ENCODE measurements at regions not wholly inside any gene's neighbourhood (a gene's known extent, or its start where the extent isn't known, plus 50 kb on each side); places are given as distances from the start of the nearest gene placed in this dataset.
"Not testable (repeated sequence)": the region's sequence is repeated elsewhere in the genome, so short reads cannot be mapped to it uniquely, and the experiment has no call there.

DNA sequence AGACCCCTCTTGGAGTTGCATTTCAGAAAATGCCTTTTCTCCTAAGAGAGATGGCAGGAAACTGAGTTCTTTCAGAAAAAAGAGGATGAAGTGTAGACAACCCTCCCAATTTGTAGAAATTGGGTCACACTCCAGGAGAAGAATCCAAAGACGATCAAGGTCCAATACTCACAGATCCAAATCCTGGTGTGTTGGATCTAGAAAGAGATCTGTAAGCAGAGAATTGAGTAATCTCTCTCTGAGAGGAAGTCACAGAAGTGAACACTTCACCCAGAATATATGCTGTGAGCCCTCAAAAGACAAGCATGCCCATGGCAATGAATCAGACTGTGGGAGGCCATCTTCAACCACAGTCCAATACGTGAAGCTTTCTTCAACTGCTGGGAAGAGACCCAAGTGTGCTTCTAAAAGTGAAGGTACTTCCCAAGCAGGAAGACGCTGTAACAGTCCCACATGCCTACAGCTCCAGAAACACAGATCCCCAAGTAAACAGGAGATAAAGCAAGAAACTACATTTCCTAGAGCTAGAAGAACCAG lies 182.7 kb downstream of the SMC2 start:
- DNase-seq = no peak

GRCh38 chr9:104278929-104279496 lies 184.9 kb downstream of the SMC2 start:
- DNase-seq = no peak

DNA sequence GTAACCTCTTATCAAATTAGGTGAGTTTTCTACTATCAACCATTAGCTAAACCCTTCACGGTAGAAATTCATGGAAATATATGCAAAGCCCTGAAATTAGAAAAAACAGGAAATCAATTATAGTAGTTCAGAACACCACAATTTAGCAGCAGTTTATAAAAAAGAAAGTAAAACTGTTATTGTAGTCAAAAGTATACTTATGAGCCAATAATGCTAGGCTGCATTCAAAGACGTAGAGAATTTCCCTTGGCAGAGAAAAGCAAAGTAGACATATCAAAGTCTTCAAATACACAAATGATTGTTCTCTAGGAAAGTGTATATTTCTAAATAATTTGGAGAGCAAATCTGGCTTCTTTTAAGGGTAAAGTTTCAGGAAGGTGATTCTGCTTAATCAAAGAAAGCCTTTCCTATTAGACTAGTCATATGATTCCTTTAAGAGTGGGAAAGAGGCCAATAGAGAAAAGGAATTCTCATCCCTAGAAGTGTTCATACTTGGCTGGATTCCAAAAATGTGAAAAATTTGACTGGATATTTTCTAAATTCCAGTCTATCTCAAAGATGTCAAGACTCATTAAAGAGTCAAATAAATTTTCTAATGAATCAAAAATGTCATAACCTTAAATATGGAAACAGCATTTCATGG lies 185.5 kb downstream of the SMC2 start:
- DNase-seq = no peak

DNA sequence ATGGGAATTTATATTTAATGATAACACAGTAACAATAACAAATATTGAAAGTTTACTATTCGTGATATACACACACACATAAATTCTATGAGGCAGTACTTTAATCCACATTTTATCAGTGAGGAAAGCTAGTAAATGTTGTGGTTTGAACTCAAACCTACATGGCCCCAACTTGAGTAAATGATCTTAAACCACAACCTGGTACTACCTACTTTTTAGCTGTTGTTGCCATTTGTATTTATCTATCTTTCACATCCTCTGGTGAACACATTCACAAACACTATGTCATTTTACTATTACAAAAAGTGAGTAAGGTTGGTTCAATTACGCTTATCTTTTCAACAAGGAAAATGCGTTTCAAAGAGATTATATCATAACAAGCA lies 186.1 kb downstream of the SMC2 start:
- no peak for DNase-seq

DNA sequence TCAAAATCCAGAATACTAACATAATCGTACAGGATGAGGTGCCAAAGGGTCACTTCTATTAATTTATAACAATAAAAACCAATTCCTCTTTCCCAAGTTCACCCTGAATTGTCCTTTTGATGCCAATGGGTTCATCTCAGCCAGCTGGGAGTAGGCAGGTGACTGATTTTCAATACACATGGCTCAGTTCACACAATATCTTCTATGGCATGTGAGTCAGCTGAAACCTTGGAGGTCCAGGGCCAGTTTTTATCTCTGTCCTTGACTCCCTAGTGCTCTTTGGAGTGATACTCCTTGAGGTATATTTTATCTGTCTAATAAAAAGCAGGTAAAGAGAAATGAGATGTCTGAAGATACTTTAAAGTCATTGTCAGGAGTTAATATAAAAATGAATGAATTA lies 186.6 kb downstream of the SMC2 start:
- DNase-seq = no peak

DNA sequence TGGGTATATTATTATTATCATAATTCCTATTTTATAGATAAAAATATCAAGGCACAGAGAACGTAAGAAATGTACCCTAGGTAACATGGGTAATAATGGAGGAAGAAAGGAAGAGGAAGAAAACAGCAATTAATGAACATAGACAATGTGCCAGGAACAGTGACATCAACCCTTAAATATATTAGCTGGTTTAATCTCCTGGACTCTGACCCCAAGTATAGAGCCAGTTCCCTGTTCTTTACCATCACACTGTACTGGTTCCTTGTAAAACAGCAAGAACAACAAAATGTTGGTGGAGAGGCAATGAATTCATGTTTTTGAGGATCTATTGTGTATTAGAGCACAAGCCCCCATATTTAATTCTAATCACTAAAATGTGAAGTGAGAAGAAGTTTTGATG lies 192.1 kb downstream of the SMC2 start:
- no peak for DNase-seq

- no peak for DNase-seq
Measured at GRCh38 chr9:104286799-104287198, 192.7 kb downstream of the SMC2 start.

- no peak for DNase-seq
Measured at GRCh38 chr9:104287253-104287878, 193.3 kb downstream of the SMC2 start.

GRCh38 chr9:104293877-104294276 lies 199.8 kb downstream of the SMC2 start:
- DNase-seq = no peak

DNA sequence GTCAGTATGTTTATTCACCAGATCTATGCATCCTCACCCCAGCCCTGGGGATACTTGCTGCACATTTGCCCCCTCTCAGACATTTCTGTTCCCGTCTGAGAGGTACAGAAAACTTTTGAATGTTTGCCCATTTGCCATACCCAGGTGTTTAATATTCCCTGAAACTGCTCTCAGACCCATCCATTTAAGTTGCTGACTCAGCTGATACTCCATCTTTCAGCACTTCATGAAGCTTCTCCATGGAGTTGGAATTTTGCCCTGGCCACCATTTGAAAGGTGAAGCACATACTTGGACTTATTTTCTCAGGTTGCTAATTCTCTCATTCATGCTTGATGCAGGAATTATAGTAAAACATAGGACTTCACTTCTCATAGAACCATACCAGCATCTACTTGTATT lies 203.9 kb upstream of the OR13F1 start:
- DNase-seq = no peak

GRCh38 chr9:104301755-104302154 lies 202.3 kb upstream of the OR13F1 start:
- DNase-seq = peak; percentile 25

DNA sequence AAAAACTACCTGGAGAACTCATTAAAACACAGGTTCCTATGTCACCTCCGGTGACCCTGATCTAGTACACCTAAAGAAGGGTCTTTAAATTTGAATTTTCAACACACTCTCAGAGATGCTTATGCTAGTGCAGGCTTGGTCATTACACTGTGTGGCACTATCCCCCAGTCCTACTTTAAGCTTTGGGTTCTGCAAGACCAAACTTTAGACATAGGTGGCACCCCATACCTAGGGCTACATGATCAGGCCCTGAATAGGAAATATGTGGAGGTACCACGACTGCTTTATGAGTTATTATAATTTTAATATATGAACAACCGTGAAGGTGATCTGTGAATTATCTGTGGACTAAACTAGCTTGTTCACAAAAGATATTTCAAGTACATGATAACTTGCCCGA lies 201.3 kb upstream of the OR13F1 start:
- DNase-seq = no peak

- no peak for DNase-seq
Measured at GRCh38 chr9:104304925-104305324, 199.1 kb upstream of the OR13F1 start.

DNA sequence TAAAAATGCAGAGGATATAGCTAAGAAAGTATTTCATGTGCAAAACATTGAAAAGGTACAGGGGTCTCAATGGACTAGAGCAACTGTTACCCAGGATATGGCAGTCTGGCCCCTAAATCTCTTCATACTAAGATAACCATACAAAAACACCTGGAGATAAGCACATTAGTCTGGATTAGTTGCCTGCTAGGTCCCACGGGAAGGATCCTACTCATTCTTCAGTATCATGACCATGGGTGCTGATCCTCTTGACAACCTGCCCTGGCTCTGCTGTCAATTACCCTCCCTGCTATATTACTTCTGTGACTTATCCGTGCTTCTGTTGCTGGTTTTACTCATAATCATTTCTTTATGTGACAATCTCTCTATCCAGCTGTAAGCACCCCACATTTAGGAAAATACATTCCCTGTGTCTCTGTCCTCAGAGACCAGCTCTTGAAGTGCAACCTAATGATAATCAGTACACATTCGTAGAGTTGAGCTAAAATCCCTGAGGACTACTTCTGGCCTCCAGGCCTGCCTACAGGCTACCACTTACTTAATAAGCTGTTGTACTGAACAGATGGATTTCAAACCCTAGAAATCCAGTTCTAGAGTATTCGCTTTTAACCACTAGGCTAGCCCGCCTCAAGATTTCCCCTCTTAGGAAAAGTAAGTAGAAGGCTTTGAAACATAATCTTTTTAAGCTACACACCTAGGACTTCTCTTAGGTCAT lies 190.5 kb upstream of the OR13F1 start:
- no peak for DNase-seq

DNA sequence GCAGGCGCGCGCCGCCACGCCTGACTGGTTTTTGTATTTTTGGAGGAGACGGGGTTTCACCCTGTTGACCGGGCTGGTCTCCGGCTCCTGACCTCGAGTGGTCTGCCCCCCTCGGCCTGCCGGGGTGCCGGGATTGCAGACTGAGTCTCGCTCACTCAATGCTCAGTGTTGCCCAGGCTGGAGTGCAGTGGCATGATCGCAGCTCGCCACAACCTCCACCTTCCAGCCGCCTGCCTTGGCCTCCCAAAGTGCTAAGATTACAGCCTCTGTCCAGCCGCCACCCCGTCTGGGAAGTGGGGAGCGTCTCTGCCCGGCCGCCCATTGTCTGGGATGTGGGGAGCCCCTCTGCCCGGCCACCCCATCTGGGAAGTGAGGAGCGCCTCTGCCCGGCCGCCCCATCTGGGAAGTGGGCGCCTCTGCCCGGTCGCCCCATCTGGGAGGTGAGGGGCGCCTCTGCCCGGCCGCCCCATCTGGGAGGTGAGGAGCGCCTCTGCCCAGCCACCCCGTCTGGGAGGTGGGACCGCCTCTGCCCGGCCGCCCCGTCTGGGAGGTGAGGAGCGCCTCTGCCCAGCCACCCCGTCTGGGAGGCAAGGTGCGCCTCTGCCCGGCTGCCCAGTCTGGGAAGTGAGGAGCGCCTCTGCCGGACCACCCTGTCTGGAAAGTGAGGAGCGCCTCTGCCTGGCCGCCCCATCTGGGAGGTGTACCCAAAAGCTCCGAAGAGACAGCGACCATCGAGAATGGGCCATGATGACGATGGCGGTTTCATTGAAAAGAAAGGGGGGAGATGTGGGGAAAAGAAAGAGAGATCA lies 187.7 kb upstream of the OR13F1 start:
- DNase-seq = not testable (repeated sequence)

- no peak for DNase-seq
Measured at GRCh38 chr9:104319198-104319597, 184.9 kb upstream of the OR13F1 start.

- DNase-seq = peak; percentile 55
Measured at GRCh38 chr9:104319685-104320084, 184.4 kb upstream of the OR13F1 start.

- DNase-seq = no peak
Measured at GRCh38 chr9:104322596-104322995, 181.5 kb upstream of the OR13F1 start.

- not testable (repeated sequence) for DNase-seq
Measured at GRCh38 chr9:104323967-104324694, 179.9 kb upstream of the OR13F1 start.

GRCh38 chr9:104326912-104327311 lies 177.2 kb upstream of the OR13F1 start:
- no peak for DNase-seq

DNA sequence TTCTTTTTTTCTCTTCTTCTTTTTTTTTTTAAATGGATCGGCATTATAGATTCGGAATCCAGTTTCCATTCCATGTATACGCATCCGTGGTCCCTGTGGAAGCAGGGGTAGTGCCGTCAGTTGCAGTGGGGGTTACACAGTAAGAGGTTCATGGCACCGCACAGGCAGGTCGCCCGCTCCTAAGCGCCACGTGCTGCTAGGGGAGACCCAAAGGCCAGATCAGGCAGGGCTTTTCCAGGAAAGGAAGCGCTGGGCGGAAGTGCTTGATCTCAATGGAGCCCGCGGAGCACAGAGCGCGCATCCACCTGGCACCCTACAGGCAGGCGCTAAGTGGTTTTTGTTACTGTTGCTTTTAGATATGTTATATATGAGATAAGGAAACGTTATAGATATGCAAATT lies 174.8 kb upstream of the OR13F1 start:
- no peak for DNase-seq

DNA sequence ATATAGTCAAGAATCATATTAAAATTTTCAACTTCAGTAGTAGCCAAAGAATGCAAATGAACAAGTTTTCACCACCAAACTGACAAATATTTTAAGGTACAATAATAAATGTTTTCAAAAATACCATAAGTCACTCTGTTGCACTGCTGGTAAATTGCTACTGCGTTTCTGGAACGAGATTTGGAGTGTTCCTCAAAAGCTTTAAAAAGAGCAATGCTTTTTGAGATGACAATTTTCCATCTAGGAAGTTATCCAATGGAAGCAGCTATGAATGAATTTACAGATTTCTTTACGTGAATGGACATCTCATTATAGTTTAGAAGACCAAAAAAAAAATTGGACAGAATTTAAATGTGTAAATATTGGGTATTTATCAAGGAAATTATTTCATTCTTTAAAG lies 173.2 kb upstream of the OR13F1 start:
- DNase-seq = no peak
